Heart left ventricle (tissue), 16 donors: ENCODE measurements at regions not wholly inside any gene's neighbourhood (a gene's known extent, or its start where the extent isn't known, plus 50 kb on each side); places are given as distances from the start of the nearest gene placed in this dataset.
A peak's percentile ranks its signal among the peaks of the same experiment; 100 is the strongest.

Experiments
- ATAC-seq, 4 donors: fragments of 200-7000 bp; cut with Tn5 transposase; one replicate each; pipeline ENCODE4 v1.9.1; 2020 to 2022; ENCODE audit warnings: moderate library complexity in 4 of 4, mild to moderate bottlenecking in 3 of 4, moderate number of reproducible peaks in 1 of 4
- DNase-seq, 5 donors: peaks; one replicate each; pipeline ENCODE4 v3.0.0-alpha.2; 2020
- H3K27ac ChIP-seq, 12 donors: fragments of 200-600 bp; sonication (generic) in 4 of 12; one replicate each; pipeline versions ENCODE4 v1.5.0 to v1.8.0; 2016 to 2022; ENCODE audit warnings: mild to moderate bottlenecking in 2 of 12
- H3K27me3 ChIP-seq, 9 donors: fragments of 200-600 bp; sonication (generic) in 2 of 9; one replicate each; pipeline versions ENCODE4 v1.5.1 to v1.8.0; 2016 to 2022; ENCODE audit warnings: mild to moderate bottlenecking in 3 of 9
- H3K36me3 ChIP-seq, 9 donors: fragments of 200-600 bp; sonication (generic) in 2 of 9; one replicate each; pipeline versions ENCODE4 v1.5.0 to v1.8.0; 2018 to 2022; ENCODE audit warnings: mild to moderate bottlenecking in 2 of 9
- H3K4me1 ChIP-seq, 12 donors: fragments of 200-600 bp; sonication (generic) in 4 of 12; one replicate each; pipeline versions ENCODE4 v1.5.0 to v1.8.0; 2016 to 2022; ENCODE audit warnings: mild to moderate bottlenecking in 3 of 12
- H3K4me3 ChIP-seq, 12 donors: fragments of 200-600 bp; sonication (generic) in 4 of 12; one replicate each; pipeline versions ENCODE4 v1.5.0 to v1.8.0; 2017 to 2022; ENCODE audit warnings: mild to moderate bottlenecking in 9 of 12, moderate library complexity in 4 of 12
- H3K9me3 ChIP-seq, 12 donors: fragments of 200-600 bp; sonication (generic) in 4 of 12; one replicate each; pipeline versions ENCODE4 v1.5.0 to v1.8.0; 2016 to 2022; ENCODE audit warnings: mild to moderate bottlenecking in 1 of 12
- CTCF ChIP-seq, 12 donors: fragments of 200-600 bp; sonication (generic) in 4 of 12; IDR thresholded peaks; one replicate each; pipeline versions ENCODE4 v1.5.0 to v1.8.0; 2018 to 2022; ENCODE audit warnings: antibody characterized with exemption in 12 of 12, mild to moderate bottlenecking in 5 of 12
- POLR2A ChIP-seq, 2 donors: fragments of 450-650 bp; IDR thresholded peaks; one replicate each; pipeline ENCODE4 v1.6.1; 2017; ENCODE audit warnings: antibody characterized with exemption in 2 of 2, mild to moderate bottlenecking in 2 of 2, moderate library complexity in 2 of 2
- WGBS, 4 donors: extraction: QIAGEN DNeasy Blood & Tissue Kit in 2 of 4; methylation state at CpG; one replicate each; pipeline versions ENCODE4 v1.1.5 to v1.1.7; 2013 to 2018; 5-methylcytosine and 5-hydroxymethylcytosine counted together
- intact Hi-C, 10 donors: fragments of 100-400 bp; cut with DNase I; formaldehyde crosslinking; loops; one replicate each; pipeline versions ENCODE4 v1.11.1 to v1.14.2; 2022
- donor health status: ischemic (EF 13 %, LVEDD 7.1; RV severe dilation, severe dysfunction).
- donor health status: healthy with polysubstance abuse.
- donor health status: DM: no; HTN: yes; CAD: no.
- donor health status: DM: no; HTN: no; CAD: no.
- donor health status: ischemic (EF 25% LVEDD 6.9; RV normal size, moderate dysfunction).
- donor health status: ischemic (EF 25% LVEDD 5.7; RV mildly dilated, moderate dysfunction).
- donor health status: healthy.
- donor health status: DM: yes; HTN: yes; CAD: no.
- donor health status: ischemic (EF 35%, LVEDD 5.7; RV mildly dilated, moderate dysfunction).
- donor health status: nonischemic (EF 11% LVEDD 7.7; RV severe dilation, severe dysfunction).
- donor health status: DM: yes; HTN: yes; CAD: no.
- donor health status: PGD.
- donor health status: ischemic (EF 29% LVEDD 5.4; RV normal size, mild dysfunction).
- donor health status: nonischemic (EF 23%, LVEDD 6.1; RV moderate dilation, normal function).

GRCh38 chr5:42036379-42036778 lies 111.3 kb downstream of the FBXO4 start:
- DNase-seq (no peak), ATAC-seq (no peak)
- no peaks in the 10 kb centered on the region for H3K27me3 ChIP-seq
- H3K9me3 ChIP-seq, result no peaks in the 10 kb centered on the region
- 63 to 75% (median 66%) methylated on average over 5 of the region's 5 CpGs for WGBS, 4 donors
- no peaks in the 10 kb centered on the region for H3K4me1 ChIP-seq
- H3K4me3 ChIP-seq, result no peak overlapping the region
- no peaks in the 10 kb centered on the region for H3K36me3 ChIP-seq
- H3K27ac ChIP-seq, result no peak overlapping the region
- TF ChIP-seq POLR2A (IDR thresholded peaks at IDR 0.05), result no peak
- no peak for TF ChIP-seq CTCF (IDR thresholded peaks at IDR 0.05)
- intact Hi-C loops, result no loop called here

- ATAC-seq, result no peak
- 61 to 75% (median 68%) methylated on average over 3 of the region's 3 CpGs for WGBS, 4 donors
- no peak overlapping the region for H3K27ac ChIP-seq
Observed at GRCh38 chr5:42037379-42037932, 112.4 kb downstream of the FBXO4 start.

GRCh38 chr5:42043400-42043799 lies 118.3 kb downstream of the FBXO4 start:
- H3K9me3 ChIP-seq, result no peaks in the 10 kb centered on the region
- H3K27me3 ChIP-seq, result no peaks in the 10 kb centered on the region
- H3K36me3 ChIP-seq, result no peaks in the 10 kb centered on the region
- H3K27ac ChIP-seq, result no peak overlapping the region
- no peak for DNase-seq
- intact Hi-C loops, result no loop called here
- no peak for ATAC-seq
- WGBS, 4 donors, result 81 to 87% (median 81%) methylated on average over 2 of the region's 2 CpGs
- TF ChIP-seq CTCF (IDR thresholded peaks at IDR 0.05) (no peak), POLR2A (IDR thresholded peaks at IDR 0.05) (no peak)
- H3K4me1 ChIP-seq, result no peaks in the 10 kb centered on the region
- H3K4me3 ChIP-seq, result no peak overlapping the region

More at GRCh38 chr5:42037379-42037932, 112.4 kb downstream of the FBXO4 start:
- intact Hi-C loops, result no loop called here
- TF ChIP-seq CTCF (IDR thresholded peaks at IDR 0.05) (no peak), POLR2A (IDR thresholded peaks at IDR 0.05) (no peak)
- H3K27me3 ChIP-seq, result no peaks in the 10 kb centered on the region
- H3K9me3 ChIP-seq, result no peaks in the 10 kb centered on the region
- no peaks in the 10 kb centered on the region for H3K4me1 ChIP-seq
- H3K36me3 ChIP-seq, result no peaks in the 10 kb centered on the region
- no peak for DNase-seq
- no peak overlapping the region for H3K4me3 ChIP-seq

GRCh38 chr5:42057254-42057690 lies 132.2 kb downstream of the FBXO4 start:
- H3K27me3 ChIP-seq, result no peaks in the 10 kb centered on the region
- intact Hi-C loops, result loop anchor here in 9 of 10 donors (2.0 to 5.0 kb wide), 3 partner anchors 200 to 710 kb away; no protein-coding TSS in a partner anchor
- 17 to 26% (median 20%) methylated on average over 5 of the region's 5 CpGs for WGBS, 4 donors
- no peak overlapping the region for H3K4me3 ChIP-seq
- TF ChIP-seq POLR2A (IDR thresholded peaks at IDR 0.05) (no peak), CTCF (IDR thresholded peaks at IDR 0.05) (peak; percentile 43 to 71 (median 64))
- ATAC-seq (peak in 2 of 4 donors; percentile 47 to 69), DNase-seq (no peak)
- H3K27ac ChIP-seq, result no peak overlapping the region
- no peaks in the 10 kb centered on the region for H3K4me1 ChIP-seq
- H3K36me3 ChIP-seq, result no peaks in the 10 kb centered on the region
- no peaks in the 10 kb centered on the region for H3K9me3 ChIP-seq
